Inflammatory macrophage treated with lipopolysaccharide for 1 hour (primary cell): ENCODE measurements at regions not wholly inside any gene's neighbourhood (a gene's known extent, or its start where the extent isn't known, plus 50 kb on each side); places are given as distances from the start of the nearest gene placed in this dataset.

Experiments used
- DNase-seq, 2 donors: peaks; one replicate each; pipeline ENCODE4 v3.0.0-alpha.2; 2020 to 2022

GRCh38 chr4:120163895-120164294 is 97.2 kb upstream of the MAD2L1 start:
- DNase-seq, result no peak

- DNase-seq, result no peak
Observed at GRCh38 chr4:120158841-120159463, 92.3 kb upstream of the MAD2L1 start.

- DNase-seq, result no peak
Observed at GRCh38 chr4:120158046-120158445, 91.4 kb upstream of the MAD2L1 start.

- peak; percentile 29 to 68 for DNase-seq
Observed at GRCh38 chr4:120156120-120156718, 89.6 kb upstream of the MAD2L1 start.

- DNase-seq, result no peak
Observed at GRCh38 chr4:120155287-120155686, 88.6 kb upstream of the MAD2L1 start.

- DNase-seq, result no peak
Observed at GRCh38 chr4:120144634-120145033, 78.0 kb upstream of the MAD2L1 start.

GRCh38 chr4:120144041-120144440 is 77.4 kb upstream of the MAD2L1 start:
- DNase-seq, result no peak

- no peak for DNase-seq
Observed at GRCh38 chr4:120139392-120139791, 72.7 kb upstream of the MAD2L1 start.

GRCh38 chr4:120132935-120133334 is 66.3 kb upstream of the MAD2L1 start:
- peak; percentile 15 to 46 for DNase-seq

- no peak for DNase-seq
Observed at GRCh38 chr4:120130786-120131185, 64.1 kb upstream of the MAD2L1 start.
